ENCODE measurements at regions not wholly inside any gene's neighbourhood (a gene's known extent, or its start where the extent isn't known, plus 50 kb on each side); places are given as distances from the start of the nearest gene placed in this dataset.

GRCh38 chr6:120764312-120764711 lies 570.0 kb downstream of the TBC1D32 start:
- TF ChIP-seq, protein P1, sequence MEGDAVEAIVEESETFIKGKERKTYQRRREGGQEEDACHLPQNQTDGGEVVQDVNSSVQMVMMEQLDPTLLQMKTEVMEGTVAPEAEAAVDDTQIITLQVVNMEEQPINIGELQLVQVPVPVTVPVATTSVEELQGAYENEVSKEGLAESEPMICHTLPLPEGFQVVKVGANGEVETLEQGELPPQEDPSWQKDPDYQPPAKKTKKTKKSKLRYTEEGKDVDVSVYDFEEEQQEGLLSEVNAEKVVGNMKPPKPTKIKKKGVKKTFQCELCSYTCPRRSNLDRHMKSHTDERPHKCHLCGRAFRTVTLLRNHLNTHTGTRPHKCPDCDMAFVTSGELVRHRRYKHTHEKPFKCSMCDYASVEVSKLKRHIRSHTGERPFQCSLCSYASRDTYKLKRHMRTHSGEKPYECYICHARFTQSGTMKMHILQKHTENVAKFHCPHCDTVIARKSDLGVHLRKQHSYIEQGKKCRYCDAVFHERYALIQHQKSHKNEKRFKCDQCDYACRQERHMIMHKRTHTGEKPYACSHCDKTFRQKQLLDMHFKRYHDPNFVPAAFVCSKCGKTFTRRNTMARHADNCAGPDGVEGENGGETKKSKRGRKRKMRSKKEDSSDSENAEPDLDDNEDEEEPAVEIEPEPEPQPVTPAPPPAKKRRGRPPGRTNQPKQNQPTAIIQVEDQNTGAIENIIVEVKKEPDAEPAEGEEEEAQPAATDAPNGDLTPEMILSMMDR (IDR thresholded peaks at IDR 0.05): no peak
- TF ChIP-seq POLR2A (IDR thresholded peaks at IDR 0.05): no peak

Data from Peyer's patch (tissue), 4 donors.